SK-N-MC (cell line): ENCODE measurements at regions not wholly inside any gene's neighbourhood (a gene's known extent, or its start where the extent isn't known, plus 50 kb on each side); places are given as distances from the start of the nearest gene placed in this dataset.

Source experiments
- DNase-seq: peaks from one replicate; pipeline ENCODE4 v3.0.0-alpha.2; 2011; ENCODE audit warnings: low read depth, low spot score
- H3K27ac ChIP-seq: fragments of 200-600 bp; sonication (generic); 2 replicates; pipeline ENCODE4 v1.5.1; 2016; ENCODE audit warnings: mixed run types
- H3K36me3 ChIP-seq: fragments of 200-600 bp; sonication (generic); 2 replicates; pipeline ENCODE4 v1.6.1; 2017; ENCODE audit warnings: antibody characterized with exemption, low read length, mixed read lengths; ENCODE audit not compliant: insufficient read depth
- H3K4me3 ChIP-seq: fragments of 200-600 bp; sonication (generic); 2 replicates; pipeline ENCODE4 v1.5.1; 2016
- H3K9ac ChIP-seq: fragments of 200-600 bp; sonication (generic); 2 replicates; pipeline ENCODE4 v1.8.0; 2017; ENCODE audit warnings: mixed run types, mixed read lengths; ENCODE audit not compliant: insufficient read length
- H3K9me3 ChIP-seq: fragments of 200-600 bp; sonication (generic); 2 replicates; pipeline ENCODE4 v1.6.1; 2017; ENCODE audit warnings: low read depth, mild to moderate bottlenecking, antibody characterized with exemption, low read length, moderate library complexity, mixed read lengths
- EZH2 ChIP-seq: fragments of 200-600 bp; sonication (generic); IDR thresholded peaks from one replicate; pipeline ENCODE4 v1.6.1; 2017; ENCODE audit warnings: antibody characterized with exemption
- FOXP2 ChIP-seq: optimal IDR thresholded peaks from 2 replicates; pipeline ENCODE3; 2011; ENCODE audit warnings: mild to moderate bottlenecking, moderate library complexity; ENCODE audit not compliant: insufficient read depth; ENCODE audit errors: extremely low read length, control extremely low read depth
- POLR2AphosphoS5 ChIP-seq: IDR thresholded peaks from 2 replicates; pipeline ENCODE4 v1.6.1; 2012; ENCODE audit warnings: mild to moderate bottlenecking, low read depth, low read length, borderline replicate concordance

- DNase-seq: no peak
- Histone ChIP-seq H3K9me3 (no peaks in the 10 kb centered on the region), H3K9ac (no peak overlapping the region), H3K4me3 (no peak overlapping the region), H3K36me3 (no peaks in the 10 kb centered on the region), H3K27ac (no peak overlapping the region)
- TF ChIP-seq POLR2AphosphoS5: no peak
- no peak for TF ChIP-seq FOXP2
- no peak for TF ChIP-seq EZH2
Observed at GRCh38 chr10:83310688-83311087, 828.6 kb upstream of the GHITM start.

- no peak for DNase-seq
- TF ChIP-seq EZH2 (no peak), POLR2AphosphoS5 (no peak), FOXP2 (no peak)
Observed at GRCh38 chr10:83312570-83312969, 826.7 kb upstream of the GHITM start.

GRCh38 chr10:83332690-83333089 lies 806.6 kb upstream of the GHITM start:
- H3K9me3 ChIP-seq: no peaks in the 10 kb centered on the region
- no peak overlapping the region for H3K9ac ChIP-seq
- H3K4me3 ChIP-seq: no peak overlapping the region
- no peak overlapping the region for H3K27ac ChIP-seq
- no peak for DNase-seq
- no peaks in the 10 kb centered on the region for H3K36me3 ChIP-seq
- no peak for TF ChIP-seq POLR2AphosphoS5
- TF ChIP-seq FOXP2: no peak
- no peak for TF ChIP-seq EZH2

More at GRCh38 chr10:83312570-83312969, 826.7 kb upstream of the GHITM start:
- Histone ChIP-seq H3K9ac (no peak overlapping the region), H3K4me3 (no peak overlapping the region), H3K36me3 (no peaks in the 10 kb centered on the region), H3K9me3 (no peaks in the 10 kb centered on the region), H3K27ac (no peak overlapping the region)

- Histone ChIP-seq H3K4me3 (no peak overlapping the region), H3K27ac (no peak overlapping the region), H3K36me3 (no peaks in the 10 kb centered on the region), H3K9ac (no peak overlapping the region), H3K9me3 (no peaks in the 10 kb centered on the region)
- no peak for DNase-seq
- TF ChIP-seq FOXP2: no peak
- no peak for TF ChIP-seq EZH2
- no peak for TF ChIP-seq POLR2AphosphoS5
Observed at GRCh38 chr10:83333566-83333965, 805.7 kb upstream of the GHITM start.

GRCh38 chr10:83343676-83344075 lies 795.6 kb upstream of the GHITM start:
- Histone ChIP-seq H3K4me3 (no peak overlapping the region), H3K27ac (no peak overlapping the region), H3K9ac (no peak overlapping the region), H3K9me3 (no peaks in the 10 kb centered on the region), H3K36me3 (no peaks in the 10 kb centered on the region)
- DNase-seq: peak; percentile 2
- TF ChIP-seq FOXP2 (no peak), EZH2 (no peak), POLR2AphosphoS5 (no peak)

GRCh38 chr10:83346266-83346910 lies 792.9 kb upstream of the GHITM start:
- DNase-seq: no peak
- TF ChIP-seq FOXP2 (no peak), POLR2AphosphoS5 (no peak), EZH2 (no peak)
- Histone ChIP-seq H3K9ac (no peak overlapping the region), H3K27ac (no peak overlapping the region), H3K36me3 (no peaks in the 10 kb centered on the region), H3K9me3 (no peaks in the 10 kb centered on the region), H3K4me3 (no peak overlapping the region)

GRCh38 chr10:83352588-83352987 lies 786.7 kb upstream of the GHITM start:
- DNase-seq: no peak
- H3K27ac ChIP-seq: no peak overlapping the region
- TF ChIP-seq EZH2 (no peak), FOXP2 (no peak), POLR2AphosphoS5 (no peak)
- H3K4me3 ChIP-seq: no peak overlapping the region
- no peaks in the 10 kb centered on the region for H3K36me3 ChIP-seq
- H3K9ac ChIP-seq: no peak overlapping the region
- no peaks in the 10 kb centered on the region for H3K9me3 ChIP-seq

GRCh38 chr10:83354456-83354855 lies 784.9 kb upstream of the GHITM start:
- no peak for DNase-seq
- H3K9me3 ChIP-seq: no peaks in the 10 kb centered on the region
- TF ChIP-seq POLR2AphosphoS5 (no peak), FOXP2 (no peak), EZH2 (no peak)
- H3K36me3 ChIP-seq: no peaks in the 10 kb centered on the region
- no peak overlapping the region for H3K9ac ChIP-seq
- no peak overlapping the region for H3K4me3 ChIP-seq
- no peak overlapping the region for H3K27ac ChIP-seq

- H3K27ac ChIP-seq: no peak overlapping the region
- no peak overlapping the region for H3K9ac ChIP-seq
- no peak for DNase-seq
- H3K9me3 ChIP-seq: no peaks in the 10 kb centered on the region
- H3K4me3 ChIP-seq: no peak overlapping the region
- TF ChIP-seq POLR2AphosphoS5: no peak
- no peak for TF ChIP-seq FOXP2
- no peak for TF ChIP-seq EZH2
- H3K36me3 ChIP-seq: no peaks in the 10 kb centered on the region
Observed at GRCh38 chr10:83357004-83357403, 782.3 kb upstream of the GHITM start.
